ENCODE measurements at regions not wholly inside any gene's neighbourhood (a gene's known extent, or its start where the extent isn't known, plus 50 kb on each side); places are given as distances from the start of the nearest gene placed in this dataset.

DNA sequence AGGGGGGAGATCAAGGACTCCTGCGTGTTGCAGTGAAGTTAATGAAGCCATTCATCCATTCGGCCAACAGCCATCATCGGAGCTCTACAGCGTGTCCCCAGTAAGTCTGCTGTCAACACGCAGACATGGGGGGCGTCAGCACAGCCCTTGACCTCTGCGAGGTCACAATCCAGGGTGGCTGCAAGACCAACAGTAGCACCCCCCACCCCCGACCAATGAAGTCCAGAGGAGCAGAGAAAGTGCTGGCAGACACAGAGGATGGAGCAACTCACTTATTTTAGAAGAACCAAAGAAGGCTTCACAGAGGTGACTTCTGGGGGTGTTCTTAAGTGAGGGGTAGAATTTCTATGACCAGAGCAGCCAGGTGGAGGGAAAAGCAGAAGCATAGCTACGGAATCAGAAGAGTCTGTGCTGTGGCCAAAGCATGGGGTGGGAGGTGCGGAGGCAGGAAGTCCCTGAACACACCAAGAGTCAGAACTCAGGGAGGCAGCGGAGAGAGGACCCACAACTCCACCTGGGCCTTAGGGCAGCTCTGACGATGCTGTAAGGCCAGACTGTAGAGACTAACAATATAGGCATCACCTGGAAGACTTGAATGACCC lies 185.4 kb downstream of the FOXO1 start:
- no peaks in the 10 kb centered on the region for H3K9me2 ChIP-seq (ENCODE audit: low read depth, low read length)
- TF ChIP-seq EZH2 (IDR thresholded peaks at IDR 0.05; ENCODE audit: borderline replicate concordance, low read length): no peak
- TF ChIP-seq, protein P1, sequence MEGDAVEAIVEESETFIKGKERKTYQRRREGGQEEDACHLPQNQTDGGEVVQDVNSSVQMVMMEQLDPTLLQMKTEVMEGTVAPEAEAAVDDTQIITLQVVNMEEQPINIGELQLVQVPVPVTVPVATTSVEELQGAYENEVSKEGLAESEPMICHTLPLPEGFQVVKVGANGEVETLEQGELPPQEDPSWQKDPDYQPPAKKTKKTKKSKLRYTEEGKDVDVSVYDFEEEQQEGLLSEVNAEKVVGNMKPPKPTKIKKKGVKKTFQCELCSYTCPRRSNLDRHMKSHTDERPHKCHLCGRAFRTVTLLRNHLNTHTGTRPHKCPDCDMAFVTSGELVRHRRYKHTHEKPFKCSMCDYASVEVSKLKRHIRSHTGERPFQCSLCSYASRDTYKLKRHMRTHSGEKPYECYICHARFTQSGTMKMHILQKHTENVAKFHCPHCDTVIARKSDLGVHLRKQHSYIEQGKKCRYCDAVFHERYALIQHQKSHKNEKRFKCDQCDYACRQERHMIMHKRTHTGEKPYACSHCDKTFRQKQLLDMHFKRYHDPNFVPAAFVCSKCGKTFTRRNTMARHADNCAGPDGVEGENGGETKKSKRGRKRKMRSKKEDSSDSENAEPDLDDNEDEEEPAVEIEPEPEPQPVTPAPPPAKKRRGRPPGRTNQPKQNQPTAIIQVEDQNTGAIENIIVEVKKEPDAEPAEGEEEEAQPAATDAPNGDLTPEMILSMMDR (IDR thresholded peaks at IDR 0.05; ENCODE audit: low read length): no peak
- no peaks in the 10 kb centered on the region; the same call in 1 of the 2 replicates for H3K79me2 ChIP-seq (ENCODE audit: insufficient read depth, low read length)
- H3K9ac ChIP-seq (ENCODE audit: low read length): peak overlapping the region; percentile 89
- peaks cover 6% of the 10 kb centered on the region; the same call in 1 of the 2 replicates for H3K36me3 ChIP-seq (ENCODE audit: insufficient read depth, low read length)
- H3K27me3 ChIP-seq (ENCODE audit: insufficient read depth, low read length): no peaks in the 10 kb centered on the region
- H3K27ac ChIP-seq (ENCODE audit: low read depth, low read length, poor library complexity, severe bottlenecking): peak overlapping the region; percentile 99
- peak overlapping the region; percentile 65 for H3K4me3 ChIP-seq (ENCODE audit: low read depth, low read length, poor library complexity, severe bottlenecking)
- H3K4me1 ChIP-seq (ENCODE audit: insufficient read depth, low read length, severe bottlenecking): peaks cover 100% of the 10 kb centered on the region
- no peaks in the 10 kb centered on the region for H3F3A ChIP-seq (ENCODE audit: insufficient read depth, low read length)
- no peaks in the 10 kb centered on the region for H4K20me1 ChIP-seq (ENCODE audit: insufficient read depth, low read length)
- H2AFZ ChIP-seq (ENCODE audit: low read length): no peak overlapping the region
- H3K9me3 ChIP-seq (ENCODE audit: low read length): no peaks in the 10 kb centered on the region
- H3K4me2 ChIP-seq (ENCODE audit: low read length): peak overlapping the region; percentile 81

DNA sequence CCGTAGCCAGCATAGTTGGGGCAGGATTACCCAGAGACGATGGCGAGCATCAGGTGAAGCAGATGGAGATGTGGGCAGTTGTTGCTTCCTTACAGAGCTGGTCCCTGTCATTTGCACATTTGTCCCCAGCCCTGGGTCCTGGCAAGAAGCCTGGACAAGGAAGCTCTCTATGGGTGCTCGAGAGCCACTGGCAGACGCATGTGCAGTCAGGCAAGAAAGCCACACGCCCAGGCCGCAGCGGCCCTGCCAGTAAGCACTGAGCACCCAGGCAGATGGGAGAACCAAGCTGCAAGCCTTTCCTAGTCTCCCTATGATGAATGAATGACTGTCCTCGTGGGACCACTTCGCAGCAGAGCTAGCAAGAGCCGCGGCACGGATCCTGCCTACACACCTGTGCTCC lies 182.8 kb downstream of the FOXO1 start:
- H3K9me2 ChIP-seq (ENCODE audit: low read depth, low read length): no peaks in the 10 kb centered on the region
- peak overlapping the region; percentile 69 for H3K9ac ChIP-seq (ENCODE audit: low read length)
- H3K4me3 ChIP-seq (ENCODE audit: low read depth, low read length, poor library complexity, severe bottlenecking): peak overlapping the region; percentile 51
- no peak for TF ChIP-seq EZH2 (IDR thresholded peaks at IDR 0.05; ENCODE audit: borderline replicate concordance, low read length)
- TF ChIP-seq, protein P1 (IDR thresholded peaks at IDR 0.05; ENCODE audit: low read length): no peak
- H3K4me1 ChIP-seq (ENCODE audit: insufficient read depth, low read length, severe bottlenecking): peaks cover 81% of the 10 kb centered on the region
- H2AFZ ChIP-seq (ENCODE audit: low read length): no peak overlapping the region
- H3K27ac ChIP-seq (ENCODE audit: low read depth, low read length, poor library complexity, severe bottlenecking): peak overlapping the region; percentile 99
- H3K27me3 ChIP-seq (ENCODE audit: insufficient read depth, low read length): no peaks in the 10 kb centered on the region
- H3K4me2 ChIP-seq (ENCODE audit: low read length): peak overlapping the region; percentile 81
- H3K9me3 ChIP-seq (ENCODE audit: low read length): no peaks in the 10 kb centered on the region
- H3F3A ChIP-seq (ENCODE audit: insufficient read depth, low read length): no peaks in the 10 kb centered on the region
- H3K36me3 ChIP-seq (ENCODE audit: insufficient read depth, low read length): peaks cover 6% of the 10 kb centered on the region; the same call in 1 of the 2 replicates
- no peaks in the 10 kb centered on the region for H3K79me2 ChIP-seq (ENCODE audit: insufficient read depth, low read length)
- H4K20me1 ChIP-seq (ENCODE audit: insufficient read depth, low read length): no peaks in the 10 kb centered on the region

DNA sequence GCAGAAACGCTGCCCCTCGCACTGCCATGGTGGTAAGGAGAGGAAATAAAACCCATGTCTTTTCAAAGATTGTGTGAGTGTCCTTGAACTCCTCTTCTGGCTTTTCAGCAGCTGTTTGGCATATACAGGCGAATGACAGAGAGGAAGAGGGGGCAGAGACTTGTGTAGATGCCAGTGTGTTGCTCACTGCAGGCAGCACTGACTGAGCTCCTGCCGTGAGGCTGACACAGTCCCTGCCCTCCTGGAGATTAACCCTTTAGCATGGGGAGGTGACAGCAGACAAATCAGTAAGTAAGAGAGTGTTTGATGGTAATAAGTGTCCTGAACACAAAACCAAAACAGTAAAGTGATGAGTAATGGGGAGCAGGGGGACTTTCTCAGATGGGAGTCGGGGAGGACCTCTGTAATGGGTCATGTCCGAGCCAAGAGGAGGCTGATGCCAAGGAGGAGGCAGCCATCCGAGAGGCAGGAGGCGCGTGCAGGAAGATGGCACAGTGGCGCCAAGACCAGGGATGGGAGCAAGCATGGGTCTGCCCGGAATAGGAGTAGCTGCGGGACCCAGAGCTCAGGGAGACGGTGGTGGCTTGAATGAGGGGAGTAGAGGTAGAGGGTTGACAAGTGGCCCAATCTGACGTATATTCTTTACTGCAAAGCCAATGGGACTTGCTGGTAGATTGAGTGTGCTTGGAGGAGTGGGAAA lies 182.2 kb downstream of the FOXO1 start:
- Histone ChIP-seq H3F3A (ENCODE audit: insufficient read depth, low read length) (no peaks in the 10 kb centered on the region), H2AFZ (ENCODE audit: low read length) (no peak overlapping the region), H3K4me3 (ENCODE audit: low read depth, low read length, poor library complexity, severe bottlenecking) (peak overlapping the region; percentile 51), H3K27me3 (ENCODE audit: insufficient read depth, low read length) (no peaks in the 10 kb centered on the region), H3K9me2 (ENCODE audit: low read depth, low read length) (no peaks in the 10 kb centered on the region), H3K9ac (ENCODE audit: low read length) (peak overlapping the region; percentile 69), H3K79me2 (ENCODE audit: insufficient read depth, low read length) (no peaks in the 10 kb centered on the region), H3K36me3 (ENCODE audit: insufficient read depth, low read length) (peaks cover 6% of the 10 kb centered on the region; the same call in 1 of the 2 replicates), H3K27ac (ENCODE audit: low read depth, low read length, poor library complexity, severe bottlenecking) (peak overlapping the region; percentile 99), H3K4me2 (ENCODE audit: low read length) (peak overlapping the region; percentile 81), H4K20me1 (ENCODE audit: insufficient read depth, low read length) (no peaks in the 10 kb centered on the region), H3K4me1 (ENCODE audit: insufficient read depth, low read length, severe bottlenecking) (peaks cover 81% of the 10 kb centered on the region), H3K9me3 (ENCODE audit: low read length) (no peaks in the 10 kb centered on the region)
- TF ChIP-seq, protein P1 (IDR thresholded peaks at IDR 0.05; ENCODE audit: low read length): no peak
- no peak for TF ChIP-seq EZH2 (IDR thresholded peaks at IDR 0.05; ENCODE audit: borderline replicate concordance, low read length)
